NCI-H2227 (cell line): ENCODE measurements at regions not wholly inside any gene's neighbourhood (a gene's known extent, or its start where the extent isn't known, plus 50 kb on each side); places are given as distances from the start of the nearest gene placed in this dataset.

Experiments
- DNase-seq: peaks from one replicate; lab custom pipeline; 2025; ENCODE audit not compliant: unreplicated experiment; lab: John Stamatoyannopoulos, UW

GRCh38 chr3:15942936-15943335 lies 145.2 kb upstream of the ANKRD28 start:
- DNase-seq: no peak

GRCh38 chr3:15948388-15948787 lies 150.6 kb upstream of the ANKRD28 start:
- DNase-seq: no peak

- DNase-seq: no peak
Observed at GRCh38 chr3:15952543-15953175, 154.9 kb upstream of the ANKRD28 start.

GRCh38 chr3:15953841-15954240 lies 156.1 kb upstream of the ANKRD28 start:
- no peak for DNase-seq

GRCh38 chr3:15955968-15956367 lies 158.2 kb upstream of the ANKRD28 start:
- DNase-seq: no peak

GRCh38 chr3:15958692-15959433 lies 161.1 kb upstream of the ANKRD28 start:
- DNase-seq: no peak

- no peak for DNase-seq
Observed at GRCh38 chr3:15959434-15959811, 161.6 kb upstream of the ANKRD28 start.

- no peak for DNase-seq
Observed at GRCh38 chr3:15964605-15965442, 167.0 kb upstream of the ANKRD28 start.

- DNase-seq: no peak
Observed at GRCh38 chr3:15967577-15967976, 169.8 kb upstream of the ANKRD28 start.

- no peak for DNase-seq
Observed at GRCh38 chr3:15969874-15970640, 172.3 kb upstream of the ANKRD28 start.

GRCh38 chr3:15973414-15973813 lies 175.6 kb upstream of the ANKRD28 start:
- DNase-seq: no peak

GRCh38 chr3:15973940-15974339 lies 176.2 kb upstream of the ANKRD28 start:
- no peak for DNase-seq

- DNase-seq: no peak
Observed at GRCh38 chr3:15974647-15975046, 176.9 kb upstream of the ANKRD28 start.

GRCh38 chr3:15976524-15976923 lies 178.7 kb upstream of the ANKRD28 start:
- DNase-seq: no peak

GRCh38 chr3:15977090-15977489 lies 179.3 kb upstream of the ANKRD28 start:
- no peak for DNase-seq

- no peak for DNase-seq
Observed at GRCh38 chr3:15977598-15978232, 179.9 kb upstream of the ANKRD28 start.

- no peak for DNase-seq
Observed at GRCh38 chr3:15978801-15979200, 181.0 kb upstream of the ANKRD28 start.

GRCh38 chr3:15979495-15979894 lies 181.7 kb upstream of the ANKRD28 start:
- no peak for DNase-seq

GRCh38 chr3:15979900-15980299 lies 182.1 kb upstream of the ANKRD28 start:
- no peak for DNase-seq

- no peak for DNase-seq
Observed at GRCh38 chr3:15982243-15982642, 184.5 kb upstream of the ANKRD28 start.
